Progenitor cell of endocrine pancreas (in vitro differentiated cells): ENCODE measurements at regions not wholly inside any gene's neighbourhood (a gene's known extent, or its start where the extent isn't known, plus 50 kb on each side); places are given as distances from the start of the nearest gene placed in this dataset.

Source experiments
- DNase-seq: peaks from one replicate; pipeline ENCODE4 v3.0.0; 2021; ENCODE audit warnings: low spot score; ENCODE audit not compliant: unreplicated experiment
- H3K27ac Mint-ChIP-seq: 2 replicates; pipeline ENCODE4 v1.8.0; 2021; ENCODE audit warnings: mild to moderate bottlenecking, moderate library complexity, mixed read lengths
- H3K27me3 Mint-ChIP-seq: 2 replicates; pipeline ENCODE4 v1.8.0; 2021; ENCODE audit warnings: mixed read lengths
- H3K36me3 Mint-ChIP-seq: 2 replicates; pipeline ENCODE4 v1.8.0; 2022; ENCODE audit warnings: mixed read lengths; ENCODE audit not compliant: insufficient read depth
- H3K4me1 Mint-ChIP-seq: 2 replicates; pipeline ENCODE4 v1.8.0; 2021; ENCODE audit warnings: low read depth, mixed read lengths
- H3K4me3 Mint-ChIP-seq: 2 replicates; pipeline ENCODE4 v1.8.0; 2021; ENCODE audit warnings: low read depth, mild to moderate bottlenecking, moderate library complexity, mixed read lengths
- H3K9me3 Mint-ChIP-seq: 2 replicates; pipeline ENCODE4 v1.8.0; 2021; ENCODE audit warnings: low read depth, mixed read lengths
- TF ChIP-seq, protein P1 (sequence below): fragments of 200-600 bp; sonication (generic); IDR thresholded peaks from one replicate; pipeline ENCODE4 v1.5.0; 2021; ENCODE audit warnings: antibody characterized with exemption, mild to moderate bottlenecking; ENCODE audit not compliant: unreplicated experiment

GRCh38 chr3:24867783-24868182 is 373.1 kb upstream of the THRB start:
- Mint-ChIP-seq H3K9me3 (peaks cover 8% of the 10 kb centered on the region), H3K27me3 (peaks cover 3% of the 10 kb centered on the region), H3K4me1 (no peaks in the 10 kb centered on the region), H3K36me3 (no peaks in the 10 kb centered on the region), H3K4me3 (no peak overlapping the region), H3K27ac (no peak overlapping the region)
- TF ChIP-seq, protein P1, sequence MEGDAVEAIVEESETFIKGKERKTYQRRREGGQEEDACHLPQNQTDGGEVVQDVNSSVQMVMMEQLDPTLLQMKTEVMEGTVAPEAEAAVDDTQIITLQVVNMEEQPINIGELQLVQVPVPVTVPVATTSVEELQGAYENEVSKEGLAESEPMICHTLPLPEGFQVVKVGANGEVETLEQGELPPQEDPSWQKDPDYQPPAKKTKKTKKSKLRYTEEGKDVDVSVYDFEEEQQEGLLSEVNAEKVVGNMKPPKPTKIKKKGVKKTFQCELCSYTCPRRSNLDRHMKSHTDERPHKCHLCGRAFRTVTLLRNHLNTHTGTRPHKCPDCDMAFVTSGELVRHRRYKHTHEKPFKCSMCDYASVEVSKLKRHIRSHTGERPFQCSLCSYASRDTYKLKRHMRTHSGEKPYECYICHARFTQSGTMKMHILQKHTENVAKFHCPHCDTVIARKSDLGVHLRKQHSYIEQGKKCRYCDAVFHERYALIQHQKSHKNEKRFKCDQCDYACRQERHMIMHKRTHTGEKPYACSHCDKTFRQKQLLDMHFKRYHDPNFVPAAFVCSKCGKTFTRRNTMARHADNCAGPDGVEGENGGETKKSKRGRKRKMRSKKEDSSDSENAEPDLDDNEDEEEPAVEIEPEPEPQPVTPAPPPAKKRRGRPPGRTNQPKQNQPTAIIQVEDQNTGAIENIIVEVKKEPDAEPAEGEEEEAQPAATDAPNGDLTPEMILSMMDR = no peak
- DNase-seq = no peak

- no peak overlapping the region for H3K4me3 Mint-ChIP-seq
- no peaks in the 10 kb centered on the region for H3K36me3 Mint-ChIP-seq
- H3K27me3 Mint-ChIP-seq = no peaks in the 10 kb centered on the region
- H3K4me1 Mint-ChIP-seq = no peaks in the 10 kb centered on the region
- no peak overlapping the region for H3K27ac Mint-ChIP-seq
- TF ChIP-seq, protein P1 = no peak
- no peak for DNase-seq
- peaks cover 9% of the 10 kb centered on the region for H3K9me3 Mint-ChIP-seq
Measured at GRCh38 chr3:24881239-24881638, 386.6 kb upstream of the THRB start.

DNA sequence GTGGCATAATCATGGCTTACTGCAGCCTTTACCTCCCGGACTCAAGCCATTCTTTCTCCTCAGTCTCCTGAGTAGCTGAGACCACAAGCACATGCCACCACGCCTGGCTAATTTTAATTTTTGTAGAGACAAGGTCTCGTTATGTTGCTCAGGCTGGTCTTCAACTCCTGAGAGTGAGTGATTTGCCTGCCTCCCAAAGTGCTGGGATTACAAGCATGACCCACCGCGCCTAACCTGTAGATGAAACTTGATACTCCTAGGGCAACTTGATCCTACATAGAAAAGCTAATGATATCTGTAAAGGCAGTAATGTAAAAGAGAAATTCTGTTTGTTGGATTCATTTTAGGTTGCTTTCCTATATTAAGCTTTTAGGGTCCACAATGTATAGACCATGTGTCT is 391.9 kb upstream of the THRB start:
- Mint-ChIP-seq H3K9me3 (no peaks in the 10 kb centered on the region), H3K4me1 (no peaks in the 10 kb centered on the region), H3K27me3 (no peaks in the 10 kb centered on the region), H3K27ac (no peak overlapping the region), H3K4me3 (no peak overlapping the region), H3K36me3 (no peaks in the 10 kb centered on the region)
- DNase-seq = no peak
- TF ChIP-seq, protein P1 = no peak

- Mint-ChIP-seq H3K36me3 (no peaks in the 10 kb centered on the region), H3K27me3 (no peaks in the 10 kb centered on the region), H3K4me1 (no peaks in the 10 kb centered on the region), H3K4me3 (no peak overlapping the region), H3K27ac (no peak overlapping the region), H3K9me3 (no peaks in the 10 kb centered on the region)
- TF ChIP-seq, protein P1 = no peak
- DNase-seq = no peak
Measured at GRCh38 chr3:24890012-24890411, 395.4 kb upstream of the THRB start.

GRCh38 chr3:24899373-24899772 is 404.7 kb upstream of the THRB start:
- DNase-seq = no peak
- Mint-ChIP-seq H3K4me1 (no peaks in the 10 kb centered on the region), H3K9me3 (peaks cover 3% of the 10 kb centered on the region), H3K4me3 (no peak overlapping the region), H3K27me3 (no peaks in the 10 kb centered on the region), H3K36me3 (no peaks in the 10 kb centered on the region), H3K27ac (no peak overlapping the region)
- TF ChIP-seq, protein P1 = no peak
